ENCODE measurements at regions not wholly inside any gene's neighbourhood (a gene's known extent, or its start where the extent isn't known, plus 50 kb on each side); places are given as distances from the start of the nearest gene placed in this dataset.

DNA sequence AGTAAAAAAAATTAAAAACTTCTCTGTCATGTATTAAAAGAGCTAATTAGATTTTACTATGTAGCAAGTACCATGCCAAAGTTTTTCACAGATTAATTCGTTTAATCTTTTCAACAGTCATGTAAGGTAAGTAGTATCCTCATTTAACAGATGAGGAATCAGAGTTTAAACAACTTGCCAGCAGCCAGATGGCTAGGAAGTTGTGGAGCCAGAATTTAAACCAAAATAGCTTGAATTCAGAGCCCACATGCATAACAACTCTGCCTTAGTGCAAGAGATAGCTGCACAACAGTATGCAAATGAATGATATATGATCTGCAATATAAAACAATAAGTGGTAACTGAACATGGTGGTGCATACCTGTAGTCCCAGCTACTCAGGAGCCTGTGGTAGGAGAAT, 75.3 kb downstream of the NAP1L3 start:
- H3K27ac ChIP-seq (ENCODE audit: low read depth, low read length, poor library complexity, severe bottlenecking) = no peak overlapping the region
- no peaks in the 10 kb centered on the region for H3K36me3 ChIP-seq (ENCODE audit: insufficient read depth, low read length, poor library complexity, severe bottlenecking)
- POLR2A ChIA-PET (ENCODE audit: low non-redundant PET) = no interaction called here
- intact Hi-C loops (cut with micrococcal nuclease; ENCODE audit: unreplicated experiment) = no loop called here
- CTCF ChIA-PET = no interaction called here
- H3K4me3 ChIP-seq (ENCODE audit: low read depth, low read length, poor library complexity, severe bottlenecking) = no peak overlapping the region
- no peaks in the 10 kb centered on the region for H3K9me3 ChIP-seq (ENCODE audit: low read depth, low read length, poor library complexity, severe bottlenecking)
- TF ChIP-seq, protein P1, sequence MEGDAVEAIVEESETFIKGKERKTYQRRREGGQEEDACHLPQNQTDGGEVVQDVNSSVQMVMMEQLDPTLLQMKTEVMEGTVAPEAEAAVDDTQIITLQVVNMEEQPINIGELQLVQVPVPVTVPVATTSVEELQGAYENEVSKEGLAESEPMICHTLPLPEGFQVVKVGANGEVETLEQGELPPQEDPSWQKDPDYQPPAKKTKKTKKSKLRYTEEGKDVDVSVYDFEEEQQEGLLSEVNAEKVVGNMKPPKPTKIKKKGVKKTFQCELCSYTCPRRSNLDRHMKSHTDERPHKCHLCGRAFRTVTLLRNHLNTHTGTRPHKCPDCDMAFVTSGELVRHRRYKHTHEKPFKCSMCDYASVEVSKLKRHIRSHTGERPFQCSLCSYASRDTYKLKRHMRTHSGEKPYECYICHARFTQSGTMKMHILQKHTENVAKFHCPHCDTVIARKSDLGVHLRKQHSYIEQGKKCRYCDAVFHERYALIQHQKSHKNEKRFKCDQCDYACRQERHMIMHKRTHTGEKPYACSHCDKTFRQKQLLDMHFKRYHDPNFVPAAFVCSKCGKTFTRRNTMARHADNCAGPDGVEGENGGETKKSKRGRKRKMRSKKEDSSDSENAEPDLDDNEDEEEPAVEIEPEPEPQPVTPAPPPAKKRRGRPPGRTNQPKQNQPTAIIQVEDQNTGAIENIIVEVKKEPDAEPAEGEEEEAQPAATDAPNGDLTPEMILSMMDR (conservative IDR thresholded peaks at IDR 0.05; ENCODE audit: low read depth, low read length) = no peak
- no peaks in the 10 kb centered on the region for H3K4me1 ChIP-seq (ENCODE audit: insufficient read depth, low read length, poor library complexity, severe bottlenecking)
- no peaks in the 10 kb centered on the region for H3K27me3 ChIP-seq (replicated peaks; ENCODE audit: insufficient read depth, low read depth, low read length, poor library complexity)
- BruUV-seq (replicated peaks) = no TSS peak
- no peak for DNase-seq (ENCODE audit: low spot score)

DNA sequence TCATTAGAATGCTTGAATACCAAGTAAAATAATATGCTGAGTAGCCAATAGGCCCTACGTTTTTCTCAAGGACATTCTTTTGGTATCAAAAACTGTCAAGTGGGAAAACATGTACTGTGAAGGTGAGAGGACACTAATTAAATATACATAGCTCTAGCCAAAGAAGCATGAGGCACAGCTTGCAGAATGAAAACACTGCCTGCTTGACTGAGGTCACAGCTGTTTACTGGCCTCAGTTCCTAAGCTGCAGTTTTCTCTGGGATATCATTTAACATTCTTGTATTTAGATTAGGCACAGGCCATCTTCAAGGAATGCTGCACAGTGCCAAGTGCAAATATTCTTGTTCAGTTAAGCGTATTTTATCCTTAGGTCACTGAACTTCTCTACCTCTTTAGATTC, 78.6 kb downstream of the NAP1L3 start:
- DNase-seq (ENCODE audit: low spot score) = no peak
- no TSS peak for BruUV-seq (replicated peaks)
- intact Hi-C loops (cut with micrococcal nuclease; ENCODE audit: unreplicated experiment) = no loop called here
- no peak for TF ChIP-seq EZH2 (IDR thresholded peaks at IDR 0.05; ENCODE audit: borderline replicate concordance, low read depth, low read length, poor library complexity, severe bottlenecking)
- Histone ChIP-seq H3K27ac (ENCODE audit: low read depth, low read length, poor library complexity, severe bottlenecking) (no peak overlapping the region), H3K27me3 (replicated peaks; ENCODE audit: insufficient read depth, low read depth, low read length, poor library complexity) (no peaks in the 10 kb centered on the region), H3K36me3 (ENCODE audit: insufficient read depth, low read length, poor library complexity, severe bottlenecking) (no peaks in the 10 kb centered on the region), H3K4me3 (ENCODE audit: low read depth, low read length, poor library complexity, severe bottlenecking) (no peak overlapping the region), H3K4me1 (ENCODE audit: insufficient read depth, low read length, poor library complexity, severe bottlenecking) (no peaks in the 10 kb centered on the region), H3K9me3 (ENCODE audit: low read depth, low read length, poor library complexity, severe bottlenecking) (no peaks in the 10 kb centered on the region)
- ChIA-PET CTCF (no interaction called here), POLR2A (ENCODE audit: low non-redundant PET) (no interaction called here)

DNA sequence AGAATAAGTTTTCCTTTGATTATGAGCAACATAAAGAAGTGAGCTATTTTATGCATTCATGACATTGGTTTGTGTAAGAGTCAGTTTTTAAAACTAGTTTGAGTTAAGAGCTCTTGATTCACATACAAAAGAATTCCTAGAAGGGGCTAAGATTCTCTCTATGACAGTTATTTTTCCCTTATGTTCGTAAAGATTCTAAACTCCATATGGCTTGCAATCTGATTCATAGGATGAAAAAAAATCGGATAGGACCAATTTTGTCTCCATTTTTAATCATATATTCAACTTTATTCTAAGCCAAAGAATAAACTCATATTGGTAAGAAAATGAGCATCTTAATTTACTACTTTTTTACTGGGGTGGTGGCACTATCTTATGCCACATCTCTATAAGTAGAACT, 79.4 kb downstream of the NAP1L3 start:
- POLR2A ChIA-PET (ENCODE audit: low non-redundant PET) = no interaction called here
- BruUV-seq (replicated peaks) = no TSS peak
- TF ChIP-seq, protein P1 (conservative IDR thresholded peaks at IDR 0.05; ENCODE audit: low read depth, low read length) = no peak
- TF ChIP-seq EZH2 (IDR thresholded peaks at IDR 0.05; ENCODE audit: borderline replicate concordance, low read depth, low read length, poor library complexity, severe bottlenecking) = no peak
- no peaks in the 10 kb centered on the region for H3K9me3 ChIP-seq (ENCODE audit: low read depth, low read length, poor library complexity, severe bottlenecking)
- CTCF ChIA-PET = no interaction called here
- H3K36me3 ChIP-seq (ENCODE audit: insufficient read depth, low read length, poor library complexity, severe bottlenecking) = no peaks in the 10 kb centered on the region
- no peak for DNase-seq (ENCODE audit: low spot score)
- H3K4me3 ChIP-seq (ENCODE audit: low read depth, low read length, poor library complexity, severe bottlenecking) = no peak overlapping the region
- H3K4me1 ChIP-seq (ENCODE audit: insufficient read depth, low read length, poor library complexity, severe bottlenecking) = no peaks in the 10 kb centered on the region
- no peak overlapping the region for H3K27ac ChIP-seq (ENCODE audit: low read depth, low read length, poor library complexity, severe bottlenecking)
- H3K27me3 ChIP-seq (replicated peaks; ENCODE audit: insufficient read depth, low read depth, low read length, poor library complexity) = no peaks in the 10 kb centered on the region
- intact Hi-C loops (cut with micrococcal nuclease; ENCODE audit: unreplicated experiment) = no loop called here

DNA sequence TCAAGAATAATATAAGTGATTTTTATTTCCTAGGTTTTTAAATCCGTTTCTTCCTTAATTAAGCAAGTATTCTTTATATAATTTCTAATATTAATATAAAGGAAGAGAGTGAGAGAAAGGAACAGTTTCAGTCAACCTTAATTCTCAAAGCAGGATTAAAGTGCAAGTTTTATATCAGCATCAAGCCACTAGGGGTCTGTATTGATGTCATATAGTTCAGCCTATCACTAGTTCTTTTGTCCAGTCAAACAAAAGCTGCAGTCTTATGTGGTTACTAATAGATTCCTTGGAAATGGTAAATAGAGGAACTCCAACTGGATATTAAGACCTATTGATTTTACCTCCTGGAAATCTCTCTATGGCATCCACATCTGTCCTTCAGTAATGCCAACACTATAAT, 82.0 kb downstream of the NAP1L3 start:
- H3K4me3 ChIP-seq (ENCODE audit: low read depth, low read length, poor library complexity, severe bottlenecking) = no peak overlapping the region
- ChIA-PET POLR2A (ENCODE audit: low non-redundant PET) (no interaction called here), CTCF (no interaction called here)
- no peak for TF ChIP-seq EZH2 (IDR thresholded peaks at IDR 0.05; ENCODE audit: borderline replicate concordance, low read depth, low read length, poor library complexity, severe bottlenecking)
- TF ChIP-seq, protein P1 (conservative IDR thresholded peaks at IDR 0.05; ENCODE audit: low read depth, low read length) = 0 out of 2 replicates have a peak, but pooled peaks have one; percentile 18
- H3K9me3 ChIP-seq (ENCODE audit: low read depth, low read length, poor library complexity, severe bottlenecking) = no peaks in the 10 kb centered on the region
- no peak for DNase-seq (ENCODE audit: low spot score)
- H3K27ac ChIP-seq (ENCODE audit: low read depth, low read length, poor library complexity, severe bottlenecking) = no peak overlapping the region
- no peaks in the 10 kb centered on the region for H3K4me1 ChIP-seq (ENCODE audit: insufficient read depth, low read length, poor library complexity, severe bottlenecking)
- intact Hi-C loops (cut with micrococcal nuclease; ENCODE audit: unreplicated experiment) = no loop called here
- no TSS peak for BruUV-seq (replicated peaks)
- H3K36me3 ChIP-seq (ENCODE audit: insufficient read depth, low read length, poor library complexity, severe bottlenecking) = no peaks in the 10 kb centered on the region
- H3K27me3 ChIP-seq (replicated peaks; ENCODE audit: insufficient read depth, low read depth, low read length, poor library complexity) = no peaks in the 10 kb centered on the region

Data from A673 (cell line).